ENCODE measurements at regions not wholly inside any gene's neighbourhood (a gene's known extent, or its start where the extent isn't known, plus 50 kb on each side); places are given as distances from the start of the nearest gene placed in this dataset.

- Histone ChIP-seq H3K79me2 (ENCODE audit: control insufficient read depth, insufficient read depth, low read length) (no peaks in the 10 kb centered on the region), H2AFZ (ENCODE audit: low read depth, low read length) (no peak overlapping the region), H3K4me3 (replicated peaks in 1 of 3; ENCODE audit: insufficient read depth in 1 of 3, low read depth in 1 of 3, low read length in 3 of 3) (no peak overlapping the region), H3K36me3 (ENCODE audit: control insufficient read depth in 2 of 2, extremely low read depth in 1 of 2, insufficient read depth in 2 of 2, low read length in 2 of 2) (no peaks in the 10 kb centered on the region), H3K27me3 (ENCODE audit: control insufficient read depth in 2 of 2, insufficient read depth in 2 of 2, low read length in 2 of 2) (peaks cover 0 to 4% of the 10 kb centered on the region in 2 experiments), H3K9ac (replicated peaks; ENCODE audit: extremely low read depth, insufficient read depth, low read length) (no peak overlapping the region), H3K9me1 (replicated peaks; ENCODE audit: control insufficient read depth, extremely low read depth, insufficient read depth, low read length) (no peaks in the 10 kb centered on the region), H3K4me1 (ENCODE audit: control insufficient read depth, extremely low read depth, insufficient read depth, low read length) (no peaks in the 10 kb centered on the region), H3K9me3 (replicated peaks; ENCODE audit: control insufficient read depth, insufficient read depth, low read length) (no peaks in the 10 kb centered on the region), H3K4me2 (ENCODE audit: insufficient read depth, low read length) (no peak overlapping the region), H4K20me1 (replicated peaks; ENCODE audit: control insufficient read depth, extremely low read depth, insufficient read depth, low read length) (no peaks in the 10 kb centered on the region), H3K27ac (ENCODE audit: insufficient read depth, low read depth, low read length) (no peak overlapping the region)
- no TSS peak for BruUV-seq (replicated peaks)
- intact Hi-C loops (cut with micrococcal nuclease): loop anchor here (2.0 kb wide), 2 partner anchors 177 to 803 kb away; no protein-coding TSS in a partner anchor
- FAIRE-seq (no peak), DNase-seq (ENCODE audit: low read depth, low spot score) (no peak)
- ChIA-PET POLR2A (no interaction called here), CTCF (interaction anchor here (0.7 to 1.4 kb wide), 4 partner anchors 43 to 803 kb away, joined by 3 to 8 read pairs (median 5); no protein-coding TSS in a partner anchor)
- no peak for TF ChIP-seq POLR2AphosphoS5 (IDR thresholded peaks at IDR 0.05; ENCODE audit: insufficient read depth, low read depth, low read length)
- TF ChIP-seq GATA2 (IDR thresholded peaks at IDR 0.05; ENCODE audit: insufficient read depth, insufficient read length, low read depth, low read length): no peak
- no peak for TF ChIP-seq MYC (IDR thresholded peaks at IDR 0.05; ENCODE audit: low read depth, low read length)
- no peak for TF ChIP-seq MAX (IDR thresholded peaks at IDR 0.05; ENCODE audit: insufficient read depth, insufficient read length)
- no peak for TF ChIP-seq POLR2A (IDR thresholded peaks at IDR 0.05; ENCODE audit: low read depth, low read length)
- dilution Hi-C loops (cut with MboI; ENCODE audit: extremely low pct_ligation_motif_present, low sequenced_read_pairs): no loop called here
Observed at GRCh38 chr4:154983714-154984113, 202.6 kb downstream of the RBM46 start.

- Histone ChIP-seq H3K4me3 (replicated peaks in 1 of 3; ENCODE audit: insufficient read depth in 1 of 3, low read depth in 1 of 3, low read length in 3 of 3) (no peak overlapping the region), H3K79me2 (ENCODE audit: control insufficient read depth, insufficient read depth, low read length) (no peaks in the 10 kb centered on the region), H4K20me1 (replicated peaks; ENCODE audit: control insufficient read depth, extremely low read depth, insufficient read depth, low read length) (no peaks in the 10 kb centered on the region), H3K4me2 (ENCODE audit: insufficient read depth, low read length) (no peak overlapping the region), H3K9ac (replicated peaks; ENCODE audit: extremely low read depth, insufficient read depth, low read length) (no peak overlapping the region), H3K4me1 (ENCODE audit: control insufficient read depth, extremely low read depth, insufficient read depth, low read length) (no peaks in the 10 kb centered on the region), H3K27me3 (ENCODE audit: control insufficient read depth in 2 of 2, insufficient read depth in 2 of 2, low read length in 2 of 2) (peaks cover 0 to 4% of the 10 kb centered on the region in 2 experiments), H3K27ac (ENCODE audit: insufficient read depth, low read depth, low read length) (no peak overlapping the region), H3K36me3 (ENCODE audit: control insufficient read depth in 2 of 2, extremely low read depth in 1 of 2, insufficient read depth in 2 of 2, low read length in 2 of 2) (no peaks in the 10 kb centered on the region), H3K9me1 (replicated peaks; ENCODE audit: control insufficient read depth, extremely low read depth, insufficient read depth, low read length) (no peaks in the 10 kb centered on the region), H2AFZ (ENCODE audit: low read depth, low read length) (no peak overlapping the region), H3K9me3 (replicated peaks; ENCODE audit: control insufficient read depth, insufficient read depth, low read length) (no peaks in the 10 kb centered on the region)
- CTCF ChIA-PET: interaction anchor here (0.7 to 1.4 kb wide), 4 partner anchors 42 to 803 kb away, joined by 3 to 8 read pairs (median 5); no protein-coding TSS in a partner anchor
- dilution Hi-C loops (cut with MboI; ENCODE audit: extremely low pct_ligation_motif_present, low sequenced_read_pairs) (no loop called here), intact Hi-C loops (cut with micrococcal nuclease) (no loop called here)
- no TSS peak for BruUV-seq (replicated peaks)
- POLR2A ChIA-PET: no interaction called here
- DNase-seq (ENCODE audit: low read depth, low spot score): no peak
- FAIRE-seq: no peak
- TF ChIP-seq GATA2 (IDR thresholded peaks at IDR 0.05; ENCODE audit: insufficient read depth, insufficient read length, low read depth, low read length): no peak
- TF ChIP-seq EZH2 (IDR thresholded peaks at IDR 0.05; ENCODE audit: borderline replicate concordance, low read depth, low read length, severe bottlenecking): no peak
- TF ChIP-seq JUN (IDR thresholded peaks at IDR 0.05; ENCODE audit: borderline replicate concordance, insufficient read depth, insufficient read length, low read depth): no peak
- no peak for TF ChIP-seq POLR2A (IDR thresholded peaks at IDR 0.05; ENCODE audit: low read depth, low read length)
- no peak for TF ChIP-seq FOS (IDR thresholded peaks at IDR 0.05; ENCODE audit: borderline replicate concordance, insufficient read depth, low read length)
- TF ChIP-seq CTCF (IDR thresholded peaks at IDR 0.05; ENCODE audit: extremely low read depth in 1 of 2, insufficient read depth in 1 of 2, low read depth in 1 of 2, low read length in 2 of 2): no peak
- TF ChIP-seq MYC (IDR thresholded peaks at IDR 0.05; ENCODE audit: low read depth, low read length): no peak
- TF ChIP-seq POLR2AphosphoS5 (IDR thresholded peaks at IDR 0.05; ENCODE audit: insufficient read depth, low read depth, low read length): no peak
- TF ChIP-seq MAX (IDR thresholded peaks at IDR 0.05; ENCODE audit: insufficient read depth, insufficient read length): no peak
Observed at GRCh38 chr4:154984148-154984547, 203.1 kb downstream of the RBM46 start.
